ENCODE measurements at regions not wholly inside any gene's neighbourhood (a gene's known extent, or its start where the extent isn't known, plus 50 kb on each side); places are given as distances from the start of the nearest gene placed in this dataset.

DNA sequence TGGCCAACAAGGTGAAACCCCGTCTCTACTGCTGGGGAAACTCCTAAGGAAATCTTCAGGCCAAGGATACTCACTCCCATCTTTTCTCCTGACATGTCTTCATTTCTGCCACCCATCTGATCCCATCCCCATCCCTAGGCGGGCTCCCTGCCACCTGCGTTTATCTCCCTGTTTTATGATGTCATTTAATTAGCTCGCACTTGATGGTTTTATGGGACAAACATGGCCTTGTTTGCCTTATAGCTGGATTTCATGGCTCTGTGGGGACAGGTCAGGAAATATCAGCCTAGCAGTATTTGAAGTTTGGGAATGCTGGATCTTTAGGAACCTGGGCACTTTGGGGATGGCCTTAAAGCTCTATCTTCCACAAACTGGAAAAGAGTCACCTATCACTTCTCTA lies 88.5 kb upstream of the CISTR start:
- no peak for TF ChIP-seq TFCP2L1 (CRISPR knock-in tag; IDR thresholded peaks at IDR 0.05)
- TF ChIP-seq POLR2A (IDR thresholded peaks at IDR 0.05; ENCODE audit: low read length), result no peak
- TF ChIP-seq KDM1A (IDR thresholded peaks at IDR 0.05; ENCODE audit: low read depth), result no peak
- TF ChIP-seq POLR2AphosphoS2 (conservative IDR thresholded peaks at IDR 0.05; ENCODE audit: low read length), result no peak
- TF ChIP-seq, protein P1, sequence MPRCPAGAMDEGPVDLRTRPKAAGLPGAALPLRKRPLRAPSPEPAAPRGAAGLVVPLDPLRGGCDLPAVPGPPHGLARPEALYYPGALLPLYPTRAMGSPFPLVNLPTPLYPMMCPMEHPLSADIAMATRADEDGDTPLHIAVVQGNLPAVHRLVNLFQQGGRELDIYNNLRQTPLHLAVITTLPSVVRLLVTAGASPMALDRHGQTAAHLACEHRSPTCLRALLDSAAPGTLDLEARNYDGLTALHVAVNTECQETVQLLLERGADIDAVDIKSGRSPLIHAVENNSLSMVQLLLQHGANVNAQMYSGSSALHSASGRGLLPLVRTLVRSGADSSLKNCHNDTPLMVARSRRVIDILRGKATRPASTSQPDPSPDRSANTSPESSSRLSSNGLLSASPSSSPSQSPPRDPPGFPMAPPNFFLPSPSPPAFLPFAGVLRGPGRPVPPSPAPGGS (IDR thresholded peaks at IDR 0.05), result no peak
- no peak for TF ChIP-seq BHLHE40 (IDR thresholded peaks at IDR 0.05; ENCODE audit: low read depth, low read length)
- no peak for TF ChIP-seq GATA3 (IDR thresholded peaks at IDR 0.05; ENCODE audit: borderline replicate concordance)
- TF ChIP-seq NPAS2 (CRISPR knock-in tag; IDR thresholded peaks at IDR 0.05; ENCODE audit: borderline replicate concordance), result no peak
- TF ChIP-seq FOXS1 (CRISPR knock-in tag; IDR thresholded peaks at IDR 0.05), result no peak
- TF ChIP-seq, protein P2, sequence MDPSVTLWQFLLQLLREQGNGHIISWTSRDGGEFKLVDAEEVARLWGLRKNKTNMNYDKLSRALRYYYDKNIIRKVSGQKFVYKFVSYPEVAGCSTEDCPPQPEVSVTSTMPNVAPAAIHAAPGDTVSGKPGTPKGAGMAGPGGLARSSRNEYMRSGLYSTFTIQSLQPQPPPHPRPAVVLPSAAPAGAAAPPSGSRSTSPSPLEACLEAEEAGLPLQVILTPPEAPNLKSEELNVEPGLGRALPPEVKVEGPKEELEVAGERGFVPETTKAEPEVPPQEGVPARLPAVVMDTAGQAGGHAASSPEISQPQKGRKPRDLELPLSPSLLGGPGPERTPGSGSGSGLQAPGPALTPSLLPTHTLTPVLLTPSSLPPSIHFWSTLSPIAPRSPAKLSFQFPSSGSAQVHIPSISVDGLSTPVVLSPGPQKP (IDR thresholded peaks at IDR 0.05; ENCODE audit: low read depth, low read length), result no peak
- Histone ChIP-seq H3K4me1 (peaks cover 13% of the 10 kb centered on the region), H3K27ac (no peak overlapping the region), H3K4me3 (no peak overlapping the region), H3K9me3 (peaks cover 3% of the 10 kb centered on the region; the same call in 2 of the 3 replicates), H3K4me2 (no peak overlapping the region)
- no peak for DNase-seq (ENCODE audit: low read depth in 1 of 2, low spot score in 1 of 2)
- 87% methylated on average over 4 of the region's 4 CpGs for WGBS (ENCODE audit: missing lambda C conversion rate)
- FAIRE-seq, result no peak
- ChIA-PET POLR2A (no interaction called here), CTCF (interaction anchor here (0.8 to 1.6 kb wide), 2 partner anchors 10 to 37 kb away, joined by 3 to 5 read pairs; no protein-coding TSS in a partner anchor)
- ATAC-seq, result no peak

DNA sequence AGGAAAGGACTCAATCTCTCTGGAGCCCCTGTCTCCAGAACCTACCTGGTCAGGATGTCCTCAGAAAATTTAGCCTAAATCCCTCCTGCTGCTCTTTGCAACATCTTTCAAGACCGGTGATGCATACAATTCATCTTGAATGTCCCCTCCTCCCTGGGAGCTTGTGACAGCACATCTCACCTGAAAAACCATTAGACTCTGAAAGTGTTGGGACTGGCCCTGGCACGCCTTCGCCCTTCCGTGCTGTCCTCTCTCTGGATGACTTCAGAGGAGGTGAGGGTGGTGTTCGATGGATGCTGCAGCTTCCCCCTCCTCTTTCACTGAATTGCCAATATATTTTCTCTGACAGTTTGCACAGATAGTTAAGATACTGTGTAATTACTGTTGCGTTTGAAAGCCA lies 90.9 kb upstream of the CISTR start:
- Histone ChIP-seq H3K4me3 (no peak overlapping the region), H3K4me2 (no peak overlapping the region), H3K27ac (peak overlapping the region in 1 of 2 experiments; percentile 13; a peak in 1 of 6 replicates), H3K4me1 (peaks cover 32% of the 10 kb centered on the region), H3K9me3 (peaks cover 3% of the 10 kb centered on the region; the same call in 2 of the 3 replicates)
- ATAC-seq (no peak), FAIRE-seq (no peak), DNase-seq (ENCODE audit: low read depth in 1 of 2, low spot score in 1 of 2) (no peak)
- CTCF ChIA-PET, result interaction anchor here (2.3 kb wide), 1 partner anchor 8 kb away, joined by 7 read pairs; no protein-coding TSS in a partner anchor
- WGBS (ENCODE audit: missing lambda C conversion rate), result 85% methylated on average over 6 of the region's 6 CpGs
- TF ChIP-seq CBX8 (IDR thresholded peaks at IDR 0.05), result no peak
- TF ChIP-seq POLR2AphosphoS2 (conservative IDR thresholded peaks at IDR 0.05; ENCODE audit: low read length), result no peak
- TF ChIP-seq GATA3 (IDR thresholded peaks at IDR 0.05; ENCODE audit: borderline replicate concordance), result no peak
- no peak for TF ChIP-seq JUN (IDR thresholded peaks at IDR 0.05)
- TF ChIP-seq MYC (IDR thresholded peaks at IDR 0.05; ENCODE audit: borderline replicate concordance, low read length), result no peak
- TF ChIP-seq TFCP2L1 (CRISPR knock-in tag; IDR thresholded peaks at IDR 0.05), result no peak
- no peak for TF ChIP-seq SREBF2 (IDR thresholded peaks at IDR 0.05)
- TF ChIP-seq, protein P2 (IDR thresholded peaks at IDR 0.05; ENCODE audit: low read depth, low read length), result no peak
- no peak for TF ChIP-seq PHF8 (IDR thresholded peaks at IDR 0.05; ENCODE audit: borderline replicate concordance, low read depth)
- TF ChIP-seq, protein P3, sequence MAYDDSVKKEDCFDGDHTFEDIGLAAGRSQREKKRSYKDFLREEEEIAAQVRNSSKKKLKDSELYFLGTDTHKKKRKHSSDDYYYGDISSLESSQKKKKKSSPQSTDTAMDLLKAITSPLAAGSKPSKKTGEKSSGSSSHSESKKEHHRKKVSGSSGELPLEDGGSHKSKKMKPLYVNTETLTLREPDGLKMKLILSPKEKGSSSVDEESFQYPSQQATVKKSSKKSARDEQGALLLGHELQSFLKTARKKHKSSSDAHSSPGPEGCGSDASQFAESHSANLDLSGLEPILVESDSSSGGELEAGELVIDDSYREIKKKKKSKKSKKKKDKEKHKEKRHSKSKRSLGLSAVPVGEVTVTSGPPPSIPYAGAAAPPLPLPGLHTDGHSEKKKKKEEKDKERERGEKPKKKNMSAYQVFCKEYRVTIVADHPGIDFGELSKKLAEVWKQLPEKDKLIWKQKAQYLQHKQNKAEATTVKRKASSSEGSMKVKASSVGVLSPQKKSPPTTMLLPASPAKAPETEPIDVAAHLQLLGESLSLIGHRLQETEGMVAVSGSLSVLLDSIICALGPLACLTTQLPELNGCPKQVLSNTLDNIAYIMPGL (CRISPR knock-in tag; IDR thresholded peaks at IDR 0.05; ENCODE audit: borderline replicate concordance), result no peak
- no peak for TF ChIP-seq BHLHE40 (IDR thresholded peaks at IDR 0.05; ENCODE audit: low read depth, low read length)
- no peak for TF ChIP-seq NFE2L2 (conservative IDR thresholded peaks at IDR 0.05; ENCODE audit: low read length)
- no peak for TF ChIP-seq TP53 (CRISPR knock-in tag; IDR thresholded peaks at IDR 0.05)
- POLR2A ChIA-PET, result no interaction called here

Measured in A549 (cell line).